Activated B cell treated with CpG ODN at 0.5 μM for 24 hours (primary cell): ENCODE measurements at regions not wholly inside any gene's neighbourhood (a gene's known extent, or its start where the extent isn't known, plus 50 kb on each side); places are given as distances from the start of the nearest gene placed in this dataset.

Experiments
- ATAC-seq: fragments of 200-7000 bp; cut with Tn5 transposase; one replicate; pipeline ENCODE4 v1.10.0; 2021; ENCODE audit warnings: low read depth, mild to moderate bottlenecking, moderate library complexity
- CTCF ChIA-PET: fragments of 350-600 bp; sonication (Branson Sonifier 250); formaldehyde crosslinking; loops from one replicate; lab custom pipeline; 2021; ENCODE audit warnings: antibody characterized with exemption; lab: Charles Lee
- POLR2A ChIA-PET: fragments of 350-600 bp; sonication (Branson Sonifier 250); formaldehyde crosslinking; loops from one replicate; lab custom pipeline; 2021; ENCODE audit warnings: antibody characterized with exemption; lab: Charles Lee
- DNase-seq: peaks from one replicate; pipeline ENCODE4 v3.0.0; 2022
- H3K27ac Mint-ChIP-seq: one replicate; pipeline ENCODE4 v1.8.0; 2020; ENCODE audit warnings: mixed read lengths
- H3K27me3 Mint-ChIP-seq: one replicate; pipeline ENCODE4 v1.8.0; 2021; ENCODE audit warnings: mixed read lengths
- H3K36me3 Mint-ChIP-seq: one replicate; pipeline ENCODE4 v1.8.0; 2021; ENCODE audit warnings: low read depth, mixed read lengths
- H3K4me1 Mint-ChIP-seq: one replicate; pipeline ENCODE4 v1.8.0; 2021; ENCODE audit warnings: mixed read lengths
- H3K4me3 Mint-ChIP-seq: one replicate; pipeline ENCODE4 v1.8.0; 2020; ENCODE audit warnings: mild to moderate bottlenecking, mixed read lengths
- H3K9me3 Mint-ChIP-seq: one replicate; pipeline ENCODE4 v1.8.0; 2020; ENCODE audit warnings: mixed read lengths
- intact Hi-C: fragments of 100-400 bp; cut with micrococcal nuclease; formaldehyde crosslinking; loops from one replicate; pipeline ENCODE4 v1.15.1; 2024
- TF ChIP-seq, protein P1 (sequence below): fragments of 200-600 bp; IDR thresholded peaks from one replicate; pipeline ENCODE4 v1.8.0; 2022; ENCODE audit warnings: antibody characterized with exemption, mild to moderate bottlenecking

DNA sequence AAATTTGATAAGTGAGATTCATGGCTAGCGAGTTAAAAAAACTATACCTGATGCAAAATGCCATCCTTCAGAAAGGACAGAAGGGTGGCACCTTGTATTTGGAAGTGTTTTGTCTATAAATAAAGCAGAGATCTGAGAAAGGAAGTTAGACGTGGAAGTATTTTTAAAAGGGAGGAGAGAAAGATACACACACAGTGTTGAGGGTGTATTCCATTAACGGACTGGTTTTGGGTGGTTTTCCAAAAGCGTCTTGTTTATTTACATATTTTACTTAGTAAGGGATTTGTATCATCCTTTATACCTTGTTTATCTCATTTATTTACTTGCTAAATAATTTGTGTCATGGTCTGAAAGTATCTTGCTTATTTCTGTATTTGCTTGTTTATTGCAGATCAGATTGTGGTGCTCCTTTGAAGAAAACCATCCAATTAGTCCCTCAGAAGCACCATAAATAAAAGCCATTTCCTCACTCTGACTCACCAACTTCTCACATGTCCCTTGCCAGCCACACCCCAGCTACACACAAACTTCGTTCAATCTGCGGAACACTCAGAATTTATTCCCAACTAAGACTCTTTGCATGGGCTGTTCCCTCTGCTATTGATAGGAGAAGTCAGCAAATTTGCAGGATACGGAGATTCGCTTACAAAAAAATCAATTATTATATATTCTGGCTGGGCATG, 90.8 kb downstream of the FAM124B start:
- DNase-seq (no peak), ATAC-seq (no peak)
- intact Hi-C loops = no loop called here
- POLR2A ChIA-PET = no interaction called here
- H3K9me3 Mint-ChIP-seq = no peaks in the 10 kb centered on the region
- H3K36me3 Mint-ChIP-seq = no peaks in the 10 kb centered on the region
- H3K4me3 Mint-ChIP-seq = no peak overlapping the region
- TF ChIP-seq, protein P1, sequence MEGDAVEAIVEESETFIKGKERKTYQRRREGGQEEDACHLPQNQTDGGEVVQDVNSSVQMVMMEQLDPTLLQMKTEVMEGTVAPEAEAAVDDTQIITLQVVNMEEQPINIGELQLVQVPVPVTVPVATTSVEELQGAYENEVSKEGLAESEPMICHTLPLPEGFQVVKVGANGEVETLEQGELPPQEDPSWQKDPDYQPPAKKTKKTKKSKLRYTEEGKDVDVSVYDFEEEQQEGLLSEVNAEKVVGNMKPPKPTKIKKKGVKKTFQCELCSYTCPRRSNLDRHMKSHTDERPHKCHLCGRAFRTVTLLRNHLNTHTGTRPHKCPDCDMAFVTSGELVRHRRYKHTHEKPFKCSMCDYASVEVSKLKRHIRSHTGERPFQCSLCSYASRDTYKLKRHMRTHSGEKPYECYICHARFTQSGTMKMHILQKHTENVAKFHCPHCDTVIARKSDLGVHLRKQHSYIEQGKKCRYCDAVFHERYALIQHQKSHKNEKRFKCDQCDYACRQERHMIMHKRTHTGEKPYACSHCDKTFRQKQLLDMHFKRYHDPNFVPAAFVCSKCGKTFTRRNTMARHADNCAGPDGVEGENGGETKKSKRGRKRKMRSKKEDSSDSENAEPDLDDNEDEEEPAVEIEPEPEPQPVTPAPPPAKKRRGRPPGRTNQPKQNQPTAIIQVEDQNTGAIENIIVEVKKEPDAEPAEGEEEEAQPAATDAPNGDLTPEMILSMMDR = no peak
- peaks cover 4% of the 10 kb centered on the region for H3K4me1 Mint-ChIP-seq
- CTCF ChIA-PET = no interaction called here
- H3K27me3 Mint-ChIP-seq = peaks cover 11% of the 10 kb centered on the region
- no peak overlapping the region for H3K27ac Mint-ChIP-seq

DNA sequence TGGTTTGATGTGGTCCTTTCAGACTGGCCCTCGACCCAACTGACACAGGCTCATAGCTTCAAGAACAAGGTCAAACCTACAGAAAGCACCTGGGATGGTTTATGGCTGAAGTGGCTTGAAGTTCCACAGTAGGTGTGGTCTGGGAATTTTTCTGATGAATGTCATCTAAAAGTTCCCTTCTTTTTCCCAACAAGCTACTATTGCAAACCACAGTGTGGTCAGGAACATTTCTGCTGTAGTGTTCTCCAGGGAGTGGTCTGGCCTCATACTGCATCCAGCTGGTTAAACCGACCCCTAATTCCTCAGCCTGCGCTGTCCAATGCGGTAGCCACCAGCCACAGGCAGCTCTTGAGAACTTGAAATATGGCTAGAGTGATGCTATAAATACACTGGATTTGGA, 92.7 kb downstream of the FAM124B start:
- intact Hi-C loops = no loop called here
- no peak for ATAC-seq

DNA sequence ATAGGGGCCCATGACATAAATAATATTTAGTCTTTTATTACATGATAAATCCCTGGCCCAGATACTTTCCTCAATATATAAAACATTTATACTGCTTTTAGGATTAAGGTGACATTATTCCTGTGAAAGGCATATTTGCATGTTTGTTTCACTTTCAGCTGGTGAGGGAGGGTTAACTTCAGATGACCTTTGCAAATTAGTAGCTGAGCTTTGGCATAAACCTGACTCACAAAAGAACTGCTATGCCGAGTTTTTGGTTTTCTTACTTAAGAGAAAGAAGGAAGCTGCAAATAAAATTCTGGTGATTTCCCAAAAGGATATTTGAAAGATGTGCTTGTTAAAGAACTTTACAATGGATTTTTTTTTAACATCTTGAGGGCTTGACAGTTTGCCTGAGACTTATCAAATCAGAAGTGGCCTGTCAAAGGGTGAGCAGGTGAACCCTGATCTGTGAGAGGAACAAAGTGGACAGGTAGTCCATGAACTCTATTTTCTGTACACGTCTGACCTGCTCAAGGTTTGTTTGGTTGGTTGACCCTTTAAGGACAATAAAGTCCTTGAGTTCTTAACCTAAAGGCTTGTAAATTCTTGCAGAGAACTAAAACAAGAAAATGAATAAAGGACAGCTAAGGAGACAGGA, 93.5 kb downstream of the FAM124B start:
- Mint-ChIP-seq H3K4me3 (no peak overlapping the region), H3K27me3 (peaks cover 11% of the 10 kb centered on the region), H3K9me3 (no peaks in the 10 kb centered on the region), H3K27ac (no peak overlapping the region), H3K36me3 (no peaks in the 10 kb centered on the region), H3K4me1 (peaks cover 4% of the 10 kb centered on the region)
- TF ChIP-seq, protein P1 = no peak
- ChIA-PET POLR2A (no interaction called here), CTCF (interaction anchor here (0.6 kb wide), 1 partner anchor 11 kb away, joined by 3 read pairs; no protein-coding TSS in a partner anchor)
- DNase-seq (no peak), ATAC-seq (no peak)
- intact Hi-C loops = no loop called here

More for the DNA sequence above, 92.7 kb downstream of the FAM124B start:
- Mint-ChIP-seq H3K27ac (no peak overlapping the region), H3K4me3 (no peak overlapping the region), H3K36me3 (no peaks in the 10 kb centered on the region), H3K4me1 (peaks cover 4% of the 10 kb centered on the region), H3K27me3 (peaks cover 11% of the 10 kb centered on the region), H3K9me3 (no peaks in the 10 kb centered on the region)
- TF ChIP-seq, protein P1 = no peak
- CTCF ChIA-PET = no interaction called here
- DNase-seq = no peak
- POLR2A ChIA-PET = no interaction called here

DNA sequence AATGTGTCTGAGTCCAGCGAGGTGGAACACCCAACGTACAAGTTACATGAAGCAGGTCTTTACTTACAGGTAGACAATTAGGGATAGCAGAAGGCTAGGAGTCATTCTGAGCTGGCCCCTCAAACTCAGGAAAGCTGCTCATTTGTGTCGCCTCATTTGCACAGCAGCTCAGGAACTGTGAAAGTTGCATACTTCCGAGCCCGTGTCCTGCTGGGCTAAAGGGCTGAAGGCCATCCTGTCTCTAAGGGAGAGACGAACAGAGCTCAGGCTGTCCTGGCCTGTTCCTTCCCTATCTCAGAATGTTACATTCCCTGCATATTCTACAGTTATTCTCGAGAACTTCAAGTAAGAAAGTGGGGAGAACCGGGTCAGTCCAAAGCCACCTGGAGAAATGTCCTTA, 99.0 kb downstream of the FAM124B start:
- Mint-ChIP-seq H3K9me3 (no peaks in the 10 kb centered on the region), H3K4me3 (no peak overlapping the region), H3K4me1 (no peaks in the 10 kb centered on the region), H3K36me3 (no peaks in the 10 kb centered on the region), H3K27me3 (no peaks in the 10 kb centered on the region), H3K27ac (no peak overlapping the region)
- no peak for DNase-seq
- intact Hi-C loops = no loop called here
- TF ChIP-seq, protein P1 = no peak
- CTCF ChIA-PET = no interaction called here
- POLR2A ChIA-PET = no interaction called here
- ATAC-seq = no peak

DNA sequence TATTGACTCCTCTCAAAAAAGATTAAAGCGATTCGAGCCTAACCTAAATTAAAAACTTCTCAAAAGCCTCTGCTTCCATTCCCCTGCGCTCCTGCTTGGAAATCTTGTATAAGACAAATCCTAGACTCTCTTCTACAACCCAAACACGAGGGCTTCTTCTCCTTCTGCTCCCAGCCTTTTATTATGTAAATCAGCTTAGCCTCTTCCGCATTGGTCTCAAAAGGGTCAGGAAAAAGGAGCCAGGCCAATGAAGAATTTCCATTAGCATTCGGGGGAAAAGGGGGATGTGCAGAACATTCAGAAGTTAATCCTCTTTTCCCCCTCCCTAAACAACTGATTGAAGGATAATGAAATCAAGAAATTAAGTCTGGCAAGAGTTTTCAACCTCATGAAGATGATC, 107.9 kb downstream of the FAM124B start:
- no peaks in the 10 kb centered on the region for H3K4me1 Mint-ChIP-seq
- ATAC-seq (no peak), DNase-seq (no peak)
- no peaks in the 10 kb centered on the region for H3K36me3 Mint-ChIP-seq
- intact Hi-C loops = no loop called here
- H3K9me3 Mint-ChIP-seq = peaks cover 5% of the 10 kb centered on the region
- POLR2A ChIA-PET = no interaction called here
- peaks cover 25% of the 10 kb centered on the region for H3K27me3 Mint-ChIP-seq
- H3K4me3 Mint-ChIP-seq = no peak overlapping the region
- TF ChIP-seq, protein P1 = no peak
- H3K27ac Mint-ChIP-seq = no peak overlapping the region
- CTCF ChIA-PET = no interaction called here
